GM12801 (cell line): ENCODE measurements at regions not wholly inside any gene's neighbourhood (a gene's known extent, or its start where the extent isn't known, plus 50 kb on each side); places are given as distances from the start of the nearest gene placed in this dataset.

ENCODE experiments used
- TF ChIP-seq, protein P1 (sequence below): IDR thresholded peaks from one replicate; pipeline ENCODE4 v1.5.1; 2011; ENCODE audit warnings: control low read depth; ENCODE audit not compliant: insufficient read length; ENCODE audit errors: extremely low read depth

DNA sequence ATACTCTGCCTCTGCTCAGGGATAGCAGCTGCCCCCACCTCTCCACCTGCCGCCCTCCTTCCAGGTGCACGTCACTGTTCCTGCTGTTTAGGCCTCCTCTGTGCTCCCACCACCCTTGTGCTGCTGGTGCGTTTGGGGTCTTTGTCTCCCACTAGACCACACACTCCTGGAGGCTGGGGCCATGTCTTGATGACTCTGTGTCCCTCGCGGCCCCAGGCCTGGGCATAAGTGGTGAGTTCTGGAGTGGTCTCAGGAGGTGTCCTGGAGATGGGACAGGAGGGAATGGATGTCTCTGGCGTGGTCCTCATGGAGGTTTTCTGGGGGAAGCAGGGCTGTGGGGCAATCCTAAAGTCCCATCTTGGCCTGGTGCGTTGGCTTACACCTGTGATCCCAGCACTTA lies 132.1 kb downstream of the TFCP2L1 start:
- TF ChIP-seq, protein P1, sequence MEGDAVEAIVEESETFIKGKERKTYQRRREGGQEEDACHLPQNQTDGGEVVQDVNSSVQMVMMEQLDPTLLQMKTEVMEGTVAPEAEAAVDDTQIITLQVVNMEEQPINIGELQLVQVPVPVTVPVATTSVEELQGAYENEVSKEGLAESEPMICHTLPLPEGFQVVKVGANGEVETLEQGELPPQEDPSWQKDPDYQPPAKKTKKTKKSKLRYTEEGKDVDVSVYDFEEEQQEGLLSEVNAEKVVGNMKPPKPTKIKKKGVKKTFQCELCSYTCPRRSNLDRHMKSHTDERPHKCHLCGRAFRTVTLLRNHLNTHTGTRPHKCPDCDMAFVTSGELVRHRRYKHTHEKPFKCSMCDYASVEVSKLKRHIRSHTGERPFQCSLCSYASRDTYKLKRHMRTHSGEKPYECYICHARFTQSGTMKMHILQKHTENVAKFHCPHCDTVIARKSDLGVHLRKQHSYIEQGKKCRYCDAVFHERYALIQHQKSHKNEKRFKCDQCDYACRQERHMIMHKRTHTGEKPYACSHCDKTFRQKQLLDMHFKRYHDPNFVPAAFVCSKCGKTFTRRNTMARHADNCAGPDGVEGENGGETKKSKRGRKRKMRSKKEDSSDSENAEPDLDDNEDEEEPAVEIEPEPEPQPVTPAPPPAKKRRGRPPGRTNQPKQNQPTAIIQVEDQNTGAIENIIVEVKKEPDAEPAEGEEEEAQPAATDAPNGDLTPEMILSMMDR = no peak

DNA sequence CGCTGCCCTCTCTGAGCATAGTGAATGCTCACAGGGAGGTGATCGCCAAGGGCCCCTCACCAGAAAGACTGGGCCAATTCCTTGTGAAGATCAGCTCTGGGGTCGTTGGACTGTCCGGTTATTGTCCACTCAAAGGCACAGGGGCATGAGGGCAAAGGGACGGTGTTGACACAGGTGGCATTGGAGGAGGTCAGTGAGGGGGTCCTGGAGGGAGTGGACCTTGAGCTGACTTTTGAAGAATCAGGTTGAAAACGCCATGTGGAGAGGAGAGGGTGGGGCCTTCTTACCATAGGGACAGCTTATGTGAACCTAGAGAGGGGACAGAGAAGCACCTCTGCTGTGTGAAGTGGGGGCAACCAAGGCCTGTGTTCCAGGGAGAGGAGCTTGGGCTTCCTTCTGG lies 131.5 kb downstream of the TFCP2L1 start:
- TF ChIP-seq, protein P1 = no peak

DNA sequence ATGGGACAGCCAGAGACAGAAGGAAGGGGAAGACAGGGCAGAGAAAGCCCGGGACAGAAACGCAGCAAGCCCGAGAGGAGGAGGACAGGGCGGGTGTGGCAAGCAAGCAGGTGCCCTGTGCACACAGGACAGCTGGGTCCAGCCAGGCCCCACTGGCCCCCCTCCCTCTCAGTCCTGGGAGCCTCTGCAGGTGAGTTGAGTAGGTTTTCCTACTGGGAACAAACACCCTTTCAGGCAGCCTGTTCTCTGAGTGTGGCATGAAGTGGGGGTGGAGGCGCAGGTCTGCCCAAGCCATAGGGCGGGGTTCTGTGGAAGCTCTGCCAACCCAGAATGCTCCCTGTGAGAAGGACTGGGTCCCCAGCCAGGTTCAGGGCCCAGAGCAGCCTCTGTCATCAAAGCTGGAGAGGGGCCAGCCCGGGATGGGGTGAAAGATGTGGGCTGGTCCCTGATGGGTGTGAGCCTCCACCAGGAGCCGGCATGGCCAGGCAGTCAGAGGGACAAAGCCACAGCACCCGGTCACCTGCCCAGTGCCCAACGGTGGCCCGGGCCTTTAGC lies 129.4 kb downstream of the TFCP2L1 start:
- TF ChIP-seq, protein P1 = no peak

DNA sequence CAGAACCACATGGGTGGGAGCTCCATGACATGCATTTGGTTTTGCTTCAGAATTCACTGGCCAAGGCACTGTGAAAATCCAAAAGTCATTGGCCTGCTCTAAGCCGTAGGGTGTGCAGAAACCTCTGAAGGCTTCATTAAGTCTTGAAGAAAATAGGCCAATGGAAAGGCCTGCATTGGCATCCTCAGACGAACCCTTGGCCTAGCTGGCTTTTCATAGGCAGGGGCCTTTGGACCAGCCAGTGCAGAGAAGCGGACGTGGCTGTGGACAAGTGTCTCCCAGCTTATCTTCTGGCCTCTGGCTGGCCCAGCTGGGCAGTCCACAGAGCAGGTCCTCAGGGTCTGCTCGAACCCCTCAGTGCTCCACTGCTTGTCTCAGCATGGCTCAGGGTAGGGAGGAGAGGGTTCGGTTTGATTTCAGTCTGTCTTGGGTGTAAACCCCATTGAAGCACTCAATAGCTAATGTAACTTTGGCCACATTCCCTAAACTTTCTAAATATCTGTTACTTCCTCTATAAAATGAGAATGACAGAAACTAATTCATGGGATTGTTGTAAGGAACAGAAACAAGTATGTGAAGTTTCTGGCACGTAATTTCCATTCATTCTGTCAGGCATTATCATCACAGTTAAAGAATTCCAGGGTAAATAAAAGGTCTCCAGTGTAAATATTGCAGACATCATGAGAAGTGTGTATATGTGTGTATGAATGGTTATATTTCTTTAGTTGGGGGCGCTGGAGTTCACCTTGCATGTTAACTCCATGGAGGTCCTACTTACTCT lies 125.5 kb downstream of the TFCP2L1 start:
- TF ChIP-seq, protein P1 = no peak

DNA sequence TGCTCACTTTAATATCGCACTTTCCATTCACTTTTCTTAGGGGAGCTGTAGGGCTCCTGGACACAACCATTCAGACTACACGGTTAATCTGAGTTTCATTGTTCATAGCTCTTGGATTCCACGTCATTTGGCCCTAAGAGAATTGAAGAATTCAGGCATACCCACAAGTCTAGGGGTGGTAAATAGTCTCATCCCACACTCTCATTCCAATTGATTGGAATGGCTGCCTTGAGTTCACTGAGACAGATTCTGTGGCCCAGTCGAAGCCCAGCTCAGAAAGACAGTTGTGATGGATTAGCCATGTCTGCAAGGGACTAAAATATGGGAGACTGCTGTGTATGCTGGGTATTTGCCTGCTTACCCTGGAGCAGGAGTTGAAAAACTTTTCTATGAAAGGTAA lies 124.6 kb downstream of the TFCP2L1 start:
- TF ChIP-seq, protein P1 = no peak

DNA sequence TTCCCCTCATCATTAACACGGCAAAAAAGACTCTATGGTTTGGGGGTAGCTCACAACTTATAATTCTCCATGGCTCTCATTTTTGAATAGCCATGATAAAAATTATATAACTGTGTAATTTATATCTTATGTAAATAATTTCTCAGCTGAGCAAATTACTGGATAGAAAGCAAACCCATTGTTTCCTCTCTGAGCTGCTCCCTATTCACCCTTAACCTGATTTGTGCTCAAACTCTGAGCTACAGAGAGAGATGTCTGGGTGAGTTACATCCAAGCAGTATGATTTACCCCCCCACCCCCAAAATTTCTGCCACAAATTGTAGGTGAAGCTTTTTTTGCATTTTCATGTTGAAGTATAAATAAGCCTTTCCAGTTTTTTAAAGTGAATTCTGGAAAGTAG lies 123.7 kb downstream of the TFCP2L1 start:
- TF ChIP-seq, protein P1 = no peak

DNA sequence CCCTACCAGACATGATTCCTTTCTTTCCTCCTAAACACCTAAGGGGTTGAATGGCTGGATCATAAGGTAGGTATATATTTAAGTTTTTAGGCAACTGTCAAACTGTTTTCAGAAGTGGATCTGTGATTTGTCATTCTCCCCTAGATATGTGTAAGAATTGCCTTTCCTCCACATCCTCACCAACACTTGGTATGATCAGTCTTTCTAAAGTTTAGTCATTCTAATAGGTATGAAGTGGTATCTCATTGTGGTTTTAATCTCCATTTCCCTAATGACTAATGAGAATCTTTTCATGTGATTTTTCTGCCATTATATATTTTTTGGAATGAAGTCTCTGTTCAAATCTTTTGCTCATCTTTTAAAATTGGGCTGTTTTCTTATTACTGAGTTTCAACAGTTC lies 122.1 kb downstream of the TFCP2L1 start:
- TF ChIP-seq, protein P1 = no peak
